Memory B cell (primary cell): ENCODE measurements at regions not wholly inside any gene's neighbourhood (a gene's known extent, or its start where the extent isn't known, plus 50 kb on each side); places are given as distances from the start of the nearest gene placed in this dataset.

ENCODE experiments used
- ATAC-seq: fragments of 150-1000 bp; cut with Tn5 transposase; 2 replicates; pipeline ENCODE4 v1.10.0; 2021; ENCODE audit warnings: low read depth, mild to moderate bottlenecking, moderate library complexity
- DNase-seq, 2 donors: peaks; one replicate each; pipeline ENCODE4 v3.0.0; 2022; ENCODE audit warnings: low spot score in 2 of 2
- H3K27ac Mint-ChIP-seq: one replicate; pipeline ENCODE4 v1.8.0; 2022; ENCODE audit warnings: mild to moderate bottlenecking, moderate library complexity, mixed read lengths
- H3K27me3 Mint-ChIP-seq: one replicate; pipeline ENCODE4 v1.8.0; 2022; ENCODE audit warnings: mixed read lengths
- H3K36me3 Mint-ChIP-seq: one replicate; pipeline ENCODE4 v1.8.0; 2022; ENCODE audit warnings: mild to moderate bottlenecking, mixed read lengths
- H3K4me1 Mint-ChIP-seq: one replicate; pipeline ENCODE4 v1.8.0; 2022; ENCODE audit warnings: mixed read lengths
- H3K4me3 Mint-ChIP-seq: one replicate; pipeline ENCODE4 v1.8.0; 2022; ENCODE audit warnings: mild to moderate bottlenecking, moderate library complexity, mixed read lengths
- H3K9me3 Mint-ChIP-seq: one replicate; pipeline ENCODE4 v1.8.0; 2022; ENCODE audit warnings: mixed read lengths

- ATAC-seq, result no peak
- H3K36me3 Mint-ChIP-seq, result peaks cover 2% of the 10 kb centered on the region
- H3K4me1 Mint-ChIP-seq, result peaks cover 4% of the 10 kb centered on the region
- no peak for DNase-seq
- peaks cover 4% of the 10 kb centered on the region for H3K9me3 Mint-ChIP-seq
- no peak overlapping the region for H3K4me3 Mint-ChIP-seq
- no peak overlapping the region for H3K27ac Mint-ChIP-seq
- H3K27me3 Mint-ChIP-seq, result no peaks in the 10 kb centered on the region
These were observed 121.0 kb upstream of the ACSL4 start for GRCh38 chrX:109854096-109854495.

- Mint-ChIP-seq H3K4me1 (no peaks in the 10 kb centered on the region), H3K27me3 (no peaks in the 10 kb centered on the region), H3K9me3 (peaks cover 4% of the 10 kb centered on the region), H3K27ac (no peak overlapping the region), H3K4me3 (no peak overlapping the region), H3K36me3 (peaks cover 2% of the 10 kb centered on the region)
- DNase-seq (no peak), ATAC-seq (peak; percentile 46)
These were observed 122.4 kb upstream of the ACSL4 start for GRCh38 chrX:109855501-109855900.

- Mint-ChIP-seq H3K4me1 (no peaks in the 10 kb centered on the region), H3K9me3 (peaks cover 4% of the 10 kb centered on the region), H3K27me3 (no peaks in the 10 kb centered on the region), H3K36me3 (peaks cover 2% of the 10 kb centered on the region), H3K4me3 (no peak overlapping the region), H3K27ac (no peak overlapping the region)
- ATAC-seq, result no peak
- peak in 1 of 2 donors; percentile 23 for DNase-seq
These were observed 123.9 kb upstream of the ACSL4 start for GRCh38 chrX:109856974-109857373.

- ATAC-seq (no peak), DNase-seq (no peak)
- Mint-ChIP-seq H3K27ac (no peak overlapping the region), H3K4me1 (no peaks in the 10 kb centered on the region), H3K4me3 (no peak overlapping the region), H3K9me3 (peaks cover 4% of the 10 kb centered on the region), H3K27me3 (no peaks in the 10 kb centered on the region), H3K36me3 (peaks cover 2% of the 10 kb centered on the region)
These were observed 124.6 kb upstream of the ACSL4 start for GRCh38 chrX:109857584-109858228.

- Mint-ChIP-seq H3K4me1 (no peaks in the 10 kb centered on the region), H3K9me3 (peaks cover 2% of the 10 kb centered on the region), H3K27ac (no peak overlapping the region), H3K27me3 (no peaks in the 10 kb centered on the region), H3K36me3 (peaks cover 2% of the 10 kb centered on the region), H3K4me3 (no peak overlapping the region)
- DNase-seq (no peak), ATAC-seq (no peak)
These were observed 125.7 kb upstream of the ACSL4 start for GRCh38 chrX:109858602-109859341.

- no peak for ATAC-seq
These were observed 126.6 kb upstream of the ACSL4 start for GRCh38 chrX:109859651-109860050.

GRCh38 chrX:109862433-109862832 lies 129.4 kb upstream of the ACSL4 start:
- Mint-ChIP-seq H3K4me3 (no peak overlapping the region), H3K27me3 (peaks cover 2% of the 10 kb centered on the region), H3K36me3 (no peaks in the 10 kb centered on the region), H3K4me1 (no peaks in the 10 kb centered on the region), H3K9me3 (no peaks in the 10 kb centered on the region), H3K27ac (no peak overlapping the region)
- ATAC-seq (no peak), DNase-seq (no peak)

More at GRCh38 chrX:109859651-109860050, 126.6 kb upstream of the ACSL4 start:
- Mint-ChIP-seq H3K27ac (no peak overlapping the region), H3K36me3 (no peaks in the 10 kb centered on the region), H3K4me1 (no peaks in the 10 kb centered on the region), H3K4me3 (no peak overlapping the region), H3K27me3 (no peaks in the 10 kb centered on the region), H3K9me3 (no peaks in the 10 kb centered on the region)
- no peak for DNase-seq

- H3K4me3 Mint-ChIP-seq, result no peak overlapping the region
- H3K36me3 Mint-ChIP-seq, result no peaks in the 10 kb centered on the region
- no peak for DNase-seq
- H3K4me1 Mint-ChIP-seq, result no peaks in the 10 kb centered on the region
- no peaks in the 10 kb centered on the region for H3K9me3 Mint-ChIP-seq
- no peak for ATAC-seq
- no peak overlapping the region for H3K27ac Mint-ChIP-seq
- H3K27me3 Mint-ChIP-seq, result peaks cover 7% of the 10 kb centered on the region
These were observed 130.8 kb upstream of the ACSL4 start for GRCh38 chrX:109863811-109864210.

GRCh38 chrX:109871121-109871888 lies 131.6 kb upstream of the TMEM164 start:
- Mint-ChIP-seq H3K36me3 (no peaks in the 10 kb centered on the region), H3K4me3 (no peak overlapping the region), H3K4me1 (no peaks in the 10 kb centered on the region), H3K9me3 (no peaks in the 10 kb centered on the region), H3K27me3 (peaks cover 7% of the 10 kb centered on the region), H3K27ac (no peak overlapping the region)
- ATAC-seq (no peak), DNase-seq (no peak)

- no peaks in the 10 kb centered on the region for H3K36me3 Mint-ChIP-seq
- no peaks in the 10 kb centered on the region for H3K4me1 Mint-ChIP-seq
- no peaks in the 10 kb centered on the region for H3K9me3 Mint-ChIP-seq
- peaks cover 6% of the 10 kb centered on the region for H3K27me3 Mint-ChIP-seq
- no peak overlapping the region for H3K4me3 Mint-ChIP-seq
- DNase-seq (no peak), ATAC-seq (no peak)
- no peak overlapping the region for H3K27ac Mint-ChIP-seq
These were observed 130.7 kb upstream of the TMEM164 start for GRCh38 chrX:109872021-109872732.

GRCh38 chrX:109873574-109873973 lies 129.3 kb upstream of the TMEM164 start:
- Mint-ChIP-seq H3K9me3 (no peaks in the 10 kb centered on the region), H3K4me1 (peaks cover 3% of the 10 kb centered on the region), H3K27me3 (no peaks in the 10 kb centered on the region), H3K27ac (no peak overlapping the region), H3K36me3 (no peaks in the 10 kb centered on the region), H3K4me3 (no peak overlapping the region)
- DNase-seq (no peak), ATAC-seq (no peak)

GRCh38 chrX:109873983-109874382 lies 128.9 kb upstream of the TMEM164 start:
- Mint-ChIP-seq H3K27me3 (no peaks in the 10 kb centered on the region), H3K9me3 (no peaks in the 10 kb centered on the region), H3K4me3 (no peak overlapping the region), H3K36me3 (no peaks in the 10 kb centered on the region), H3K27ac (no peak overlapping the region), H3K4me1 (peaks cover 3% of the 10 kb centered on the region)
- DNase-seq (no peak), ATAC-seq (no peak)

GRCh38 chrX:109874548-109874947 lies 128.4 kb upstream of the TMEM164 start:
- H3K4me3 Mint-ChIP-seq, result no peak overlapping the region
- H3K27ac Mint-ChIP-seq, result no peak overlapping the region
- no peak for DNase-seq

GRCh38 chrX:109875831-109876230 lies 127.1 kb upstream of the TMEM164 start:
- Mint-ChIP-seq H3K36me3 (no peaks in the 10 kb centered on the region), H3K4me1 (peaks cover 9% of the 10 kb centered on the region), H3K27ac (no peak overlapping the region), H3K27me3 (no peaks in the 10 kb centered on the region), H3K9me3 (no peaks in the 10 kb centered on the region), H3K4me3 (no peak overlapping the region)
- DNase-seq (no peak), ATAC-seq (no peak)

More at GRCh38 chrX:109874548-109874947, 128.4 kb upstream of the TMEM164 start:
- Mint-ChIP-seq H3K27me3 (no peaks in the 10 kb centered on the region), H3K9me3 (no peaks in the 10 kb centered on the region), H3K4me1 (peaks cover 3% of the 10 kb centered on the region), H3K36me3 (no peaks in the 10 kb centered on the region)
- no peak for ATAC-seq
